GM18870 (cell line): ENCODE measurements at regions not wholly inside any gene's neighbourhood (a gene's known extent, or its start where the extent isn't known, plus 50 kb on each side); places are given as distances from the start of the nearest gene placed in this dataset.

Experiments used
- ATAC-seq: cut with Tn5 transposase; IDR thresholded peaks from one replicate; pipeline ENCODE4 v1.9.1; 2021; ENCODE audit warnings: moderate library complexity; ENCODE audit not compliant: unreplicated experiment

- no peak for ATAC-seq
Observed at GRCh38 chrX:150163221-150163930, 199.7 kb upstream of the MAMLD1 start.

- no peak for ATAC-seq
Observed at GRCh38 chrX:150163956-150164726, 199.0 kb upstream of the MAMLD1 start.

GRCh38 chrX:150164971-150165600 lies 198.0 kb upstream of the MAMLD1 start:
- no peak for ATAC-seq

- ATAC-seq: no peak
Observed at GRCh38 chrX:150165776-150166610, 197.1 kb upstream of the MAMLD1 start.

- no peak for ATAC-seq
Observed at GRCh38 chrX:150167482-150168324, 195.4 kb upstream of the MAMLD1 start.

GRCh38 chrX:150182161-150182560 lies 181.0 kb upstream of the MAMLD1 start:
- no peak for ATAC-seq

- ATAC-seq: no peak
Observed at GRCh38 chrX:150184491-150184890, 178.6 kb upstream of the MAMLD1 start.

- no peak for ATAC-seq
Observed at GRCh38 chrX:150185766-150186165, 177.4 kb upstream of the MAMLD1 start.

- ATAC-seq: no peak
Observed at GRCh38 chrX:150192816-150193215, 170.3 kb upstream of the MAMLD1 start.

- ATAC-seq: no peak
Observed at GRCh38 chrX:150196285-150196684, 166.8 kb upstream of the MAMLD1 start.

GRCh38 chrX:150197388-150197787 lies 165.7 kb upstream of the MAMLD1 start:
- no peak for ATAC-seq

GRCh38 chrX:150198776-150199175 lies 164.3 kb upstream of the MAMLD1 start:
- ATAC-seq: no peak

- no peak for ATAC-seq
Observed at GRCh38 chrX:150199181-150199580, 163.9 kb upstream of the MAMLD1 start.

- no peak for ATAC-seq
Observed at GRCh38 chrX:150199803-150200202, 163.3 kb upstream of the MAMLD1 start.

GRCh38 chrX:150200361-150200760 lies 162.8 kb upstream of the MAMLD1 start:
- no peak for ATAC-seq

GRCh38 chrX:150200820-150201287 lies 162.3 kb upstream of the MAMLD1 start:
- peak; percentile 99 for ATAC-seq

GRCh38 chrX:150201391-150201790 lies 161.7 kb upstream of the MAMLD1 start:
- ATAC-seq: no peak

GRCh38 chrX:150201841-150202240 lies 161.3 kb upstream of the MAMLD1 start:
- ATAC-seq: no peak

GRCh38 chrX:150202641-150203247 lies 160.4 kb upstream of the MAMLD1 start:
- no peak for ATAC-seq

- ATAC-seq: no peak
Observed at GRCh38 chrX:150203248-150203645, 159.9 kb upstream of the MAMLD1 start.
